ENCODE measurements at regions not wholly inside any gene's neighbourhood (a gene's known extent, or its start where the extent isn't known, plus 50 kb on each side); places are given as distances from the start of the nearest gene placed in this dataset.

DNA sequence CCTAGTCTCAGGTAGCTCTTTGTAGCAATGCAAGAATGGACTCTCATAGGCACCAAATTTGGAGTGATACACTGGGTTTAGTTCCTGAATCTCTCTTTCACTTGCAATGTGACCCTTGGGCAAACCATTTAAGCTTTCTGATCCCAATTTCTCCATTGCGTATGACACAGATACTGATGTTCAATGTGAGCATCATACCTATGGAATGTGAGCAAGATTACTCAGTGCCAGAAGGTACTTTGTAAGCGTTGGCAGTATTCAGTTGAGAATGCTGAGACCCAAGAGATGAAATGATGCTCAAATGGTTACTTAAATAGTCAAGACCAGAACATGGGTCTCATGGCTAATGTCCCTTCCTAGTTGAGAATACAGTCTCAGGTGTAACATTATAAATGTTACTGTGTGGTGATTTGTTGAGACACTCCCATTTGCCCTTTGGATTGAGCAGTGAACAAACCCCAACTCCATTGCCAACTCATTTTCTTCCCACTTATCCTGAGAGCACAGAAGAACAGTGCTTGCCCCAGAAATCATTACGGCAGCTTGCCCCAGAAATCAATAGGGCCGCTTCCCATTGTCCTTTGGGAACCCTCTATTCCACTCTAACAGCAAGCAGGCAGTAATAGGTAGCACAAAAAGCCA, 134.1 kb downstream of the SOX9 start:
- TF ChIP-seq REST (IDR thresholded peaks at IDR 0.05; ENCODE audit: insufficient read depth in 1 of 2, low read depth in 2 of 2, low read length in 2 of 2) (no peak), FOXP2 (optimal IDR thresholded peaks at IDR 0.05; ENCODE audit: borderline replicate concordance, extremely low read depth, extremely low read length, insufficient read depth) (no peak), SIN3A (IDR thresholded peaks at IDR 0.05; ENCODE audit: borderline replicate concordance, insufficient read depth, low read length) (no peak), TAF1 (IDR thresholded peaks at IDR 0.05; ENCODE audit: borderline replicate concordance, insufficient read depth, low read length) (no peak), POLR2AphosphoS5 (IDR thresholded peaks at IDR 0.05; ENCODE audit: low read depth, low read length) (no peak)

DNA sequence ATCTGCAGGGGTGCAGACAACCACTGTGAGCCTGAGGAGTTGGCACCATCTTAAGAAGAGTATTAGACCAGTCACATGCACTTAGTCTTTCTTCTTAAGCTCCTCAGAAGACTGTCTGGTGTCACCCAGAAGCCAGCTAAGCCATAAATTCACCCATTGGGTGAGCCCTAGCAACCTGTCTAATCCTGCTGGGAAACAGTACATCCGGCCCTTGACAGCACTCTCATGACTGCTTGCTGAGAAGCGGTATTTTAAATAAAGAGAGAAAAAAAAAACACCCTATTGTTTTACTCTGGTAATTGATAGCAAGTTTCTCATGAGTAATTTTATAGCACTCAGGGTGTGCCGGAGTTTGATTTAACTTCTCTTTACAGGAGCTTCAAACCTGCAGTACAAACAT, 134.7 kb downstream of the SOX9 start:
- TF ChIP-seq REST (IDR thresholded peaks at IDR 0.05; ENCODE audit: insufficient read depth in 1 of 2, low read depth in 2 of 2, low read length in 2 of 2) (no peak), FOXP2 (optimal IDR thresholded peaks at IDR 0.05; ENCODE audit: borderline replicate concordance, extremely low read depth, extremely low read length, insufficient read depth) (no peak), TAF1 (IDR thresholded peaks at IDR 0.05; ENCODE audit: borderline replicate concordance, insufficient read depth, low read length) (no peak), POLR2AphosphoS5 (IDR thresholded peaks at IDR 0.05; ENCODE audit: low read depth, low read length) (no peak), SIN3A (IDR thresholded peaks at IDR 0.05; ENCODE audit: borderline replicate concordance, insufficient read depth, low read length) (no peak)

DNA sequence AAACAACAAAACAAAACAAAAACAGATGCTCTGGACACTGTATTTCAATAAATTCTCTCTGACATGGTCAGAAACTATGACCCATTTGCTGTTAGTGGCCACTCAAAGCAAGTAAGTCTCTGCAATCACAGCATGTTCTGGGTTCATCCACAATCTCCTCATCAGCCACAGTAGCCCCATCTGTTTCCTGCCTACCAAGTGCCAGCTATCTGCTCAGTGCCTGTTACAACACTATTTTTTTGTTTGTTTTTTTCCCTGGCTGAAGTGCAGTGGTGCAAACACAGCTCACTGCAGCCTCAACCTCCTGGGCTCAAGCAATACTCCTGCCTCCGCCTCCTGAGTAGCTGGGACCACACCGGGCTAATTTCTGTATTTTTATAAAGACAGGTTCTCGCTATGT, 137.9 kb downstream of the SOX9 start:
- no peak for TF ChIP-seq FOXP2 (optimal IDR thresholded peaks at IDR 0.05; ENCODE audit: borderline replicate concordance, extremely low read depth, extremely low read length, insufficient read depth)
- TF ChIP-seq REST (IDR thresholded peaks at IDR 0.05; ENCODE audit: insufficient read depth in 1 of 2, low read depth in 2 of 2, low read length in 2 of 2), result no peak
- TF ChIP-seq SIN3A (IDR thresholded peaks at IDR 0.05; ENCODE audit: borderline replicate concordance, insufficient read depth, low read length), result no peak
- TF ChIP-seq TAF1 (IDR thresholded peaks at IDR 0.05; ENCODE audit: borderline replicate concordance, insufficient read depth, low read length), result no peak
- no peak for TF ChIP-seq POLR2AphosphoS5 (IDR thresholded peaks at IDR 0.05; ENCODE audit: low read depth, low read length)

DNA sequence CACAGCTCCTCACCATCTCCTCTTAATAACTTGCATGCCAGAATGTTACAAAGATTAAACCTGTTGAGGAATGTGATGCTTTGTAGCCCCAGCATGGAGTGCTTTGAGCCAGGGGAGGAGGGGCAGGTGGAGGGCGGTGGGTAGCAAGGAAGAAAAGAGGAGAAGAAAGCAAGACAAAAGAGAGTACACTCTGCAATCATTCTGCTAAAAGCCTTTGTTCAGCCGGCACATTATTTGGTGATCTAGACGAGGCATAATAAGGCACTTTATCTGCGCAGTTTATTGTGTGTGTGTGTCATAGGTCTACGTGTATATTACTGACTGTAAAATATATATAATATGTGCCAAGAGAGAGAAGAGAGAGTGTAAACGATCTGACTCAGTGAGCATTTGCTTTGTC, 139.1 kb downstream of the SOX9 start:
- TF ChIP-seq TAF1 (IDR thresholded peaks at IDR 0.05; ENCODE audit: borderline replicate concordance, insufficient read depth, low read length), result no peak
- no peak for TF ChIP-seq FOXP2 (optimal IDR thresholded peaks at IDR 0.05; ENCODE audit: borderline replicate concordance, extremely low read depth, extremely low read length, insufficient read depth)
- TF ChIP-seq REST (IDR thresholded peaks at IDR 0.05; ENCODE audit: insufficient read depth in 1 of 2, low read depth in 2 of 2, low read length in 2 of 2), result no peak
- no peak for TF ChIP-seq SIN3A (IDR thresholded peaks at IDR 0.05; ENCODE audit: borderline replicate concordance, insufficient read depth, low read length)
- TF ChIP-seq POLR2AphosphoS5 (IDR thresholded peaks at IDR 0.05; ENCODE audit: low read depth, low read length), result no peak

All from PFSK-1 (cell line).